ENCODE measurements at regions not wholly inside any gene's neighbourhood (a gene's known extent, or its start where the extent isn't known, plus 50 kb on each side); places are given as distances from the start of the nearest gene placed in this dataset.

DNA sequence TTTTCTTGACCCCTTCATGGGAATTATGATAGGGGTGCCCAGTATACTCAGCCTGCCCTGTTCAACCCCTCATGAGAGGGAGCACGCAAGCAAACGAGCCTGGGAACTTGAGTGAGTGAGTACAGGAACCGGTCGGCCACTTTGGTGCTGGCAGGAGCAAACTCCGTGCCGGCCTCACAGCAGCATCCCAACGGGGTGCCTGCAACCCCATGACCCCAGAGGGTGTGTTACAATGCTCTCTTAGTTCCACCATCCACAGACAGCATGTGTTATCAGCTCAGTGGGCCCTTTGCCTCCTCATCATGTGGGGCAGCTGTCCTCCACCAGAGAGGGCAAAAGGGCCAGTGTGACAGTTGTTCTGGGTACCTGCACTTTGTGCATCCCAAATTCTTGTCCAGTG, 289.8 kb downstream of the FRK start:
- no peaks in the 10 kb centered on the region for H4K20me1 ChIP-seq (ENCODE audit: control insufficient read depth, insufficient read depth, low read depth, low read length)
- no peaks in the 10 kb centered on the region for H3K9me2 ChIP-seq (replicated peaks; ENCODE audit: control insufficient read depth, low read length)
- no peak overlapping the region for H3K4me2 ChIP-seq (ENCODE audit: low read length)
- H3K27me3 ChIP-seq (ENCODE audit: control insufficient read depth, low read length) = no peaks in the 10 kb centered on the region
- TF ChIP-seq, protein P1, sequence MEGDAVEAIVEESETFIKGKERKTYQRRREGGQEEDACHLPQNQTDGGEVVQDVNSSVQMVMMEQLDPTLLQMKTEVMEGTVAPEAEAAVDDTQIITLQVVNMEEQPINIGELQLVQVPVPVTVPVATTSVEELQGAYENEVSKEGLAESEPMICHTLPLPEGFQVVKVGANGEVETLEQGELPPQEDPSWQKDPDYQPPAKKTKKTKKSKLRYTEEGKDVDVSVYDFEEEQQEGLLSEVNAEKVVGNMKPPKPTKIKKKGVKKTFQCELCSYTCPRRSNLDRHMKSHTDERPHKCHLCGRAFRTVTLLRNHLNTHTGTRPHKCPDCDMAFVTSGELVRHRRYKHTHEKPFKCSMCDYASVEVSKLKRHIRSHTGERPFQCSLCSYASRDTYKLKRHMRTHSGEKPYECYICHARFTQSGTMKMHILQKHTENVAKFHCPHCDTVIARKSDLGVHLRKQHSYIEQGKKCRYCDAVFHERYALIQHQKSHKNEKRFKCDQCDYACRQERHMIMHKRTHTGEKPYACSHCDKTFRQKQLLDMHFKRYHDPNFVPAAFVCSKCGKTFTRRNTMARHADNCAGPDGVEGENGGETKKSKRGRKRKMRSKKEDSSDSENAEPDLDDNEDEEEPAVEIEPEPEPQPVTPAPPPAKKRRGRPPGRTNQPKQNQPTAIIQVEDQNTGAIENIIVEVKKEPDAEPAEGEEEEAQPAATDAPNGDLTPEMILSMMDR (IDR thresholded peaks at IDR 0.05; ENCODE audit: low read depth, low read length, poor library complexity, severe bottlenecking) = no peak
- no peak for TF ChIP-seq EZH2phosphoT487 (IDR thresholded peaks at IDR 0.05; ENCODE audit: borderline replicate concordance, low read length)
- no peaks in the 10 kb centered on the region for H3F3A ChIP-seq (ENCODE audit: control insufficient read depth, insufficient read depth)
- H3K79me2 ChIP-seq (ENCODE audit: control insufficient read depth, low read length) = no peaks in the 10 kb centered on the region
- no peak overlapping the region for H3K4me3 ChIP-seq (ENCODE audit: low read length)
- no peak overlapping the region for H3K27ac ChIP-seq (ENCODE audit: low read depth, low read length)
- no peaks in the 10 kb centered on the region for H3K9me3 ChIP-seq (ENCODE audit: control insufficient read depth, insufficient read depth, low read length)
- H3K36me3 ChIP-seq (ENCODE audit: control insufficient read depth, low read length) = no peaks in the 10 kb centered on the region
- no peaks in the 10 kb centered on the region for H3K4me1 ChIP-seq (ENCODE audit: control insufficient read depth, low read length)

DNA sequence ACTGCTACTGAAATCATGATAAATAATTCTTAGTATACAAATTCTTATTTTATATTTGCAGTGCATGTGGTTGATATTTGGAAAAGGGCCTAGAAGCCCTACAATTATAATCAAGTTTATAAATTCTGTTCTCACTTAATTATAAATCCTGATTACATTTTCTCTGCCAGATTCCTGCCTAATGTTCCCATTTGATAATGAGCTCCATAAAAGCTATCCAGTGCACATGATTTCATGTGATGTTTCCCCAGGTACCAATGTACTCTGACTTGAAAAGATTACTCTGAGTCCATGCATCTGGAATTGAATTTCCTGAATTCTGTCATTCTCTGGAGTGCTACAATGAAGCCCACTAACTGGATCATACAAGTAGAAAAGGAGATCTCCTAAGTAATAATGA, 292.2 kb downstream of the FRK start:
- H3K9me3 ChIP-seq (ENCODE audit: control insufficient read depth, insufficient read depth, low read length) = no peaks in the 10 kb centered on the region
- H3K4me3 ChIP-seq (ENCODE audit: low read length) = no peak overlapping the region
- H3K27me3 ChIP-seq (ENCODE audit: control insufficient read depth, low read length) = no peaks in the 10 kb centered on the region
- H3K36me3 ChIP-seq (ENCODE audit: control insufficient read depth, low read length) = no peaks in the 10 kb centered on the region
- H3K79me2 ChIP-seq (ENCODE audit: control insufficient read depth, low read length) = no peaks in the 10 kb centered on the region
- no peaks in the 10 kb centered on the region for H3K4me1 ChIP-seq (ENCODE audit: control insufficient read depth, low read length)
- H4K20me1 ChIP-seq (ENCODE audit: control insufficient read depth, insufficient read depth, low read depth, low read length) = no peaks in the 10 kb centered on the region
- TF ChIP-seq, protein P1 (IDR thresholded peaks at IDR 0.05; ENCODE audit: low read depth, low read length, poor library complexity, severe bottlenecking) = no peak
- no peak for TF ChIP-seq EZH2phosphoT487 (IDR thresholded peaks at IDR 0.05; ENCODE audit: borderline replicate concordance, low read length)
- no peak overlapping the region for H3K4me2 ChIP-seq (ENCODE audit: low read length)
- no peaks in the 10 kb centered on the region for H3K9me2 ChIP-seq (replicated peaks; ENCODE audit: control insufficient read depth, low read length)
- H3K27ac ChIP-seq (ENCODE audit: low read depth, low read length) = no peak overlapping the region
- no peaks in the 10 kb centered on the region for H3F3A ChIP-seq (ENCODE audit: control insufficient read depth, insufficient read depth)

DNA sequence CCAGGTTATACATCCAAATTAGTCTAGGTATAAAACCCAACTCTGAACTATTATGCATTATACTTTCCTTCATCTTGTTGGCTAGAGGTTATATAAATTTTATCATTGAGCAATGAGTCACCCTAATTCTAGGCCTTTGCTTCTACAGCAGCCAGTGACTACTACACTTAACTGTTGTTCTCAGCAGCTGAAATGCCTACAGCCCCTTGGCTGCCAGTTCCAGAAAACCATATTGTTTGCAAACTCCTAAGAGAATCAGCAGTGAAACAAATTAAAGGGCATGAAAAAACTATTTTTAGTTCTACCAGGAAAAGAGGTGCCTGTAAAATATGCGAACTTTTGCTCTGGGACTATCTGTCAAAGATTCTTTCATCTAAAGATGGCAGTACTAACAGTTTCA, 292.8 kb downstream of the FRK start:
- Histone ChIP-seq H3K9me2 (replicated peaks; ENCODE audit: control insufficient read depth, low read length) (no peaks in the 10 kb centered on the region), H3K4me1 (ENCODE audit: control insufficient read depth, low read length) (no peaks in the 10 kb centered on the region), H3K27me3 (ENCODE audit: control insufficient read depth, low read length) (no peaks in the 10 kb centered on the region), H3K9me3 (ENCODE audit: control insufficient read depth, insufficient read depth, low read length) (no peaks in the 10 kb centered on the region), H3F3A (ENCODE audit: control insufficient read depth, insufficient read depth) (no peaks in the 10 kb centered on the region), H3K36me3 (ENCODE audit: control insufficient read depth, low read length) (no peaks in the 10 kb centered on the region), H4K20me1 (ENCODE audit: control insufficient read depth, insufficient read depth, low read depth, low read length) (no peaks in the 10 kb centered on the region), H3K79me2 (ENCODE audit: control insufficient read depth, low read length) (no peaks in the 10 kb centered on the region), H3K4me2 (ENCODE audit: low read length) (no peak overlapping the region), H3K4me3 (ENCODE audit: low read length) (no peak overlapping the region), H3K27ac (ENCODE audit: low read depth, low read length) (no peak overlapping the region)
- TF ChIP-seq, protein P1 (IDR thresholded peaks at IDR 0.05; ENCODE audit: low read depth, low read length, poor library complexity, severe bottlenecking) = no peak
- no peak for TF ChIP-seq EZH2phosphoT487 (IDR thresholded peaks at IDR 0.05; ENCODE audit: borderline replicate concordance, low read length)
